SK-MEL-5 (cell line): ENCODE measurements at regions not wholly inside any gene's neighbourhood (a gene's known extent, or its start where the extent isn't known, plus 50 kb on each side); places are given as distances from the start of the nearest gene placed in this dataset.

Source experiments
- DNase-seq: peaks from one replicate; pipeline ENCODE4 v3.0.0-alpha.2; 2016; ENCODE audit warnings: low read depth, low spot score
- in situ Hi-C: cut with HindIII; loops from 2 replicates; pipeline ENCODE4 v1.10.0; 2016; ENCODE audit warnings: low sequenced_read_pairs, high pct_unique_total_duplicates, low pct_unique_long_range_greater_than_20kb

- in situ Hi-C loops: no loop called here
- DNase-seq: no peak
These were observed 220.2 kb upstream of the COL8A1 start for GRCh38 chr3:99418209-99418635.

- no peak for DNase-seq
- in situ Hi-C loops: no loop called here
These were observed 224.9 kb upstream of the COL8A1 start for GRCh38 chr3:99413504-99413903.

GRCh38 chr3:99410789-99411311 lies 227.5 kb upstream of the COL8A1 start:
- DNase-seq: no peak
- in situ Hi-C loops: no loop called here

- in situ Hi-C loops: no loop called here
- DNase-seq: no peak
These were observed 228.4 kb upstream of the COL8A1 start for GRCh38 chr3:99409961-99410360.

GRCh38 chr3:99407257-99407656 lies 231.1 kb upstream of the COL8A1 start:
- DNase-seq: no peak
- in situ Hi-C loops: no loop called here

GRCh38 chr3:99402755-99403154 lies 235.6 kb upstream of the COL8A1 start:
- in situ Hi-C loops: no loop called here
- DNase-seq: no peak

GRCh38 chr3:99400352-99400751 lies 238.0 kb upstream of the COL8A1 start:
- in situ Hi-C loops: no loop called here
- DNase-seq: no peak

GRCh38 chr3:99396651-99397275 lies 241.6 kb upstream of the COL8A1 start:
- in situ Hi-C loops: no loop called here
- DNase-seq: no peak

GRCh38 chr3:99394831-99395778 lies 243.3 kb upstream of the COL8A1 start:
- in situ Hi-C loops: no loop called here

GRCh38 chr3:99393961-99394360 lies 244.4 kb upstream of the COL8A1 start:
- in situ Hi-C loops: no loop called here
- DNase-seq: no peak

More at GRCh38 chr3:99394831-99395778, 243.3 kb upstream of the COL8A1 start:
- no peak for DNase-seq

- in situ Hi-C loops: no loop called here
These were observed 249.6 kb upstream of the COL8A1 start for GRCh38 chr3:99388780-99389179.

GRCh38 chr3:99384596-99384995 lies 253.8 kb upstream of the COL8A1 start:
- in situ Hi-C loops: no loop called here
- no peak for DNase-seq

More at GRCh38 chr3:99388780-99389179, 249.6 kb upstream of the COL8A1 start:
- no peak for DNase-seq

- no peak for DNase-seq
- in situ Hi-C loops: no loop called here
These were observed 261.5 kb upstream of the COL8A1 start for GRCh38 chr3:99376926-99377325.

GRCh38 chr3:99373846-99374210 lies 264.6 kb upstream of the COL8A1 start:
- in situ Hi-C loops: no loop called here
- no peak for DNase-seq

- in situ Hi-C loops: no loop called here
- DNase-seq: no peak
These were observed 265.1 kb upstream of the COL8A1 start for GRCh38 chr3:99373088-99373845.

GRCh38 chr3:99366663-99367429 lies 271.5 kb upstream of the COL8A1 start:
- peak; percentile 48 for DNase-seq
- in situ Hi-C loops: no loop called here

- in situ Hi-C loops: no loop called here
- no peak for DNase-seq
These were observed 272.4 kb upstream of the COL8A1 start for GRCh38 chr3:99365979-99366378.
